ENCODE measurements at regions not wholly inside any gene's neighbourhood (a gene's known extent, or its start where the extent isn't known, plus 50 kb on each side); places are given as distances from the start of the nearest gene placed in this dataset.
"Not testable (repeated sequence)": the region's sequence is repeated elsewhere in the genome, so short reads cannot be mapped to it uniquely, and the experiment has no call there.

GRCh38 chr7:92973293-92973731, 136.9 kb upstream of the CDK6 start:
- DNase-seq (ENCODE audit: low spot score) = no peak

DNA sequence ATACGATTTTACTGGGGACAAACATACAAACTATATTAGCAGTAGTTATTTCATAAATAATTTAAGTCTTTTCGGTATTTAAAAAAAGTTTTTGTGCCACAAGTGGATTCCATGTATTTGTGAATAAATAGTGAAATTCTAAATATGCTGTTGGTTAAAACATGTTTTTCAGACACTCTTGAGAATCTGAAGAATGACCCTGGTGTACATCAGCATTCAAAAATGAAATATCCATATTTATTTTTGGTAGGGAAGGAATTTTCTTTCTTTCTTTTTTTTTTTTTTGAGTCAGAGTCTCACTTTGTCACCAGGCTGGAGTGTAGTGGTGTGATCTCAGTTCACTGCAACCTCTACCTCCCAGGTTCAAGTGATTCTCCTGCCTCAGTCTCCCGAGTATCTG, 136.1 kb upstream of the CDK6 start:
- DNase-seq (ENCODE audit: low spot score) = no peak

- no peak for DNase-seq (ENCODE audit: low spot score)
Measured at GRCh38 chr7:92969061-92969460, 132.7 kb upstream of the CDK6 start.

DNA sequence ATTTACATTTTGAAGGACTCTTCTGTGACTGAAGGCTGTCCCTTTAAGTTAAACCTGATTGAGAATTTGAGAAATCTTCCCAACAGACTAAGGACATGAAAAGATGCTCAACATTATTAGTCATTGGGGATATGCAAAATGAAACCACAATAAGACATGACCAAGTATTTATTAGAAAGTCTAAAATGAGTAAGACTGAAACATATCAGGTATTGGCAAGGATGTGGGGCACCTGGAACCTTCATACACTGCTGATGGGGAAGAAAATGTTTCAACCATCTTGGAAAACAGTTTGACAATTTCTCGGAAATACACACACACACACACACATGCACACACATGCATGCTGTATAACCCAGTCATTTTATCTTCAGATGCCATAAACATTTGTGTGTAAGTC, 132.1 kb upstream of the CDK6 start:
- no peak for DNase-seq (ENCODE audit: low spot score)

GRCh38 chr7:92967238-92967637, 130.9 kb upstream of the CDK6 start:
- DNase-seq (ENCODE audit: low spot score) = no peak

- no peak for DNase-seq (ENCODE audit: low spot score)
Measured at GRCh38 chr7:92964141-92964540, 127.8 kb upstream of the CDK6 start.

DNA sequence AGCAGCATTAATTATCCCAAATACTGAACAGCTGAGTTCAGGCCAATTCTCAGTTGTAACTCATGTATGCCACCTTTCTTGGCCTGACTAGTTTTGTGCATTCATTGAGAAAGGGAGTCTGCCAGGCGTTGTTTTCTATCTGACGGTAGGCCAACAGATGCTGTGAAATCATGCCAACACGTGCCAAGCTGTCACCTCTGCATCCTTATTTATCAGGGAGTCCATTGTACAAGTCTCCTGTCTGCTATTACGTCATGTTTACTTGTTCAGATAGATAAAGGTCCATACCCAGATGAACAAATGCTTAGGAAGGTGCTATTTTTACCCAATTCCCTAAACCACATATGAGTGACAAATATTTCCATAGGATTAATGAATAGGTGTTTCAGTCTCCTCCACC, 127.2 kb upstream of the CDK6 start:
- DNase-seq (ENCODE audit: low spot score) = no peak

GRCh38 chr7:92961961-92962360, 125.6 kb upstream of the CDK6 start:
- no peak for DNase-seq (ENCODE audit: low spot score)

DNA sequence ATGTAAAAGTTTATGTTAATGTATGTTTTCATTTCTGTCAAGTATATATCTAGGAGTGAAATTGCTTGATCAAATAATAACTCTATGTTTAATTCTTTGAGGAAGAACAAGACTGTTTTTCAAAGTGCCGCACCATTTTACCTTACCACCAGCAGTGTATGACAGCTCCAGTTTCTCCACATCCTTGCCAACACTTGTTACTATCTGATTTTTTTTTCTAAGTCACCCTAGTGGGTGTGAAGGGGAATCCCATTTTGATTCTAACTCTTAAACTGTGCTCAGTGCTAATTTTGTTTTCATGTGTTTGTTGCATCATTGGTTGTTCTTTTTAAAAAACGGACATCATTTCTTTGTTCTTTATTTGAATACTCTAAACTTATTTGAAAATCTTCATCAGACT, 120.2 kb upstream of the CDK6 start:
- no peak for DNase-seq (ENCODE audit: low spot score)

DNA sequence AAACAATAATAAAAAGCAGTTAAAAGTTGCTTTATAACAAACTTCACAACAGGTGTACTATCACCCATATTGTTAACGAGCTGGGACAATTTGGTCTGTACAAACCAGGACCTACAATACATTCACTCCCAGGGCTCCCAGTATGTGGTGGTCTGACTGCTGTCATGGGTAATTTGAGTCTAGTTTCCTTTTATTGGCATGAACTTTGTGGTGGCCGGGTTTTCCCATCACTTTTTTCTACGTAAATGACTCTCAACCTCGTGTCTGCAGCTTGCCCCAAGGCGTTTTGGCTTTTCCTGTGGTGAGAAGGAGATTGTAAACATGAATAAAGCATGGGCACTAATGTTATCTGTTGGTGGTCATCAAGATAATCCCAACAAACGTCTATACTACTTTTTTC, 118.7 kb upstream of the CDK6 start:
- DNase-seq (ENCODE audit: low spot score) = no peak

DNA sequence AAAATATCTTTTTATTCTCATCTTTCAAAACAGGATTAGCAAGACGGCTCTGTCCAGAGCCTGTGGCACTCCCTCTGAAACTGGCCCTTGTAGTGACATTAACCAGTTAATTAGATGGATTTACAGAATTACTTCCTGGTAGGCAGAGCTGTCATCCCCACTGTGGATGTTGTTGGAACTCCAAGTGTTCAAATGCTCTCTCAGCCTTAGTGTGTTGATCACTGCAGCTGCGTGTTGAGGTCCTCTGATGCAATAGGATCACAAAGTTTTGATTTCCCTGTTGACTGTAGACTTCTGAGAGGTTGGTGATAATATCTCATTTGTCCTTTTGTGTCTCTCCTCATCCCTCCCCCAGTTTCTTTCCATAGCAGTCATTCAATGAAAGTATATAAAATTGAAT, 117.3 kb upstream of the CDK6 start:
- no peak for DNase-seq (ENCODE audit: low spot score)

GRCh38 chr7:92949748-92950147, 113.4 kb upstream of the CDK6 start:
- DNase-seq (ENCODE audit: low spot score) = no peak

DNA sequence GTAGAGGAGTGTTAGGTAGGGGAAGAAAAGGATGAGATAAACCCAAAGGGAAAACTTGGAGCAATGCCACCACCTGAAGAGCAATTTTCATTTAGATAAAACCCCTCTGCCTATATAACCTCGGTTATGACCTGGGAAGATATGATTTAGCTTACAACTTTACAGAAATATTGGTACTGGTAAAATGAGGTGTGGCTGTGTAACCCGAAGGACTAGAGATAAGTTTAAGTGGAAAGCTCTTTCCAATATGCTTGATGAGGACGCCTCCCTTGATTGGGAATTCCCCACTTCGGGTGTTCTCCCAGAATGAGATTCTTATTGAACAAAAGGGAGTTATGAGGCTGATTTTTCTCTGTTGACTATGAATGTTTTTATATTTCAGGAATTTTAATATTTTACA, 109.5 kb upstream of the CDK6 start:
- no peak for DNase-seq (ENCODE audit: low spot score)

GRCh38 chr7:92944633-92945032, 108.3 kb upstream of the CDK6 start:
- DNase-seq (ENCODE audit: low spot score) = no peak

DNA sequence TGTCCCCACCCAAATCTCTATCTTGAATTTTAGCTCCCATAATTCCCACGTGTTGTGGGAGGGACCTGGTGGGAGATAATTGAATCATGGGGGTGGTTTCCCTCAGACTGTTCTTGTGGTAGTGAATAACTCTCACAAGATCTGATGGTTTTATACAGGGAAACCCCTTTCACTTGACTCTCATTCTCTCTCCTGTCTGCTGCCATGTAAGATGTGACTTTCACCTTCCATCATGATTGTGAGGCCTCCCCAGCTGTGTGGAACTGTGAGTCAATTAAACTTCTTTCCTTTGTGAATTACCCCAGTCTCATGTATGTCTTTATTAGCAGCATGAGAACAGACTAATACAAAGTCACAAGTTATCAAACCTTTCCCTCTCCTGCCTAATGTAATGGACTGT, 106.3 kb upstream of the CDK6 start:
- not testable (repeated sequence) for DNase-seq (ENCODE audit: low spot score)

DNA sequence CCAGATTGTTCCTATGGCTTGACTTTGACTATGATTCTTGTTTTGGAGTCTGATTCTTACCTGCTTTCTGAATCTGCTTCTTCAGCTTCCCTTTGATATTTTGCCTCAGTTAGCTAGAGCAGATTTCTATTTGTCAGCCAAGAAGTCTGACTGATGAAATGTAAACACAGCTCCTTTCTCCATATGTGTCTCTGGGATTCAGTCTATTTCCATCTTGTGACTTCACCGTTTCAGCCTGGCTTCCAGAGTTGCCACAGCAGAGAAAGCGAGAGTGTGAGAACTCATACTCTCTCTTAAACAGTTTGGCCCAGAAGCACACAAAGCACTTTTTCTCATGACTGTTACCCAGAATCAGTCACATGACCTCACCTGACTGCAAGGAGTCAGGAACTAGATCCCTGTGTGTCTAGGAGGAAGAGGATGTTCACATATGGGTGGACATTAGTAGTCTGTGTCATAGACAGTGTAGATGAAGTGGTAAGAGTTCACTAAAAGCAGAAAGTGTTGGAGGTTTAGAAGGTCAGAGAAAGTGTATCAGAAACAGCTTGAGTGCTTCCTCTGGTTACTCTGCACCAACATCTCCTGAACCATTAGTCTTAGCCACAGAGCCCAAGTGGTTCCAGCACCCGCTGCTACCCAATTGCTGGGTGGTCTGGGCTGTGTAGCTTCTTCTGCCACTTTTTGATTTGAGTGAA, 103.4 kb upstream of the CDK6 start:
- no peak for DNase-seq (ENCODE audit: low spot score)

- DNase-seq (ENCODE audit: low spot score) = no peak
Measured at GRCh38 chr7:92934096-92934495, 97.7 kb upstream of the CDK6 start.

DNA sequence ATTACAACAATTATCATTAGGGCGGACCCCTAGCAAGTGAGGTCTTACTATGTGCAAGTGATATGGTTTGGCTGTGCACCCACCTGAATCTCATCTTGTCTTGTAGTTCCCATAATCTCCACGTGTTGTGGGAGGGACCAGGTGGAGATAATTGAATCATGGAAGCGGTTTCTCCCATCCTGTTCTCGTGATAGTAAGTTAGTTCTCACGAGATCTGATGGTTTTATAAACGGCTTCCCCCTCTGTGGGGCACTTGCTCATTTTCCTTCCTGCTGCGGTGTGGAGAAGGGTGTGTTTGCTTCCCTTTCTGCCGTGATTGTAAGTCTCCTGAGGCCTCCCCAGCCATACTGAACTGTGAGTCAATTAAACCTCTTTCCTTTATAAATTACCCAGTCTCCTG, 96.1 kb upstream of the CDK6 start:
- no peak for DNase-seq (ENCODE audit: low spot score)

- no peak for DNase-seq (ENCODE audit: low spot score)
Measured at GRCh38 chr7:92930404-92930803, 94.0 kb upstream of the CDK6 start.

- DNase-seq (ENCODE audit: low spot score) = no peak
Measured at GRCh38 chr7:92926697-92927044, 90.3 kb upstream of the CDK6 start.

- no peak for DNase-seq (ENCODE audit: low spot score)
Measured at GRCh38 chr7:92925876-92926696, 89.7 kb upstream of the CDK6 start.

DNA sequence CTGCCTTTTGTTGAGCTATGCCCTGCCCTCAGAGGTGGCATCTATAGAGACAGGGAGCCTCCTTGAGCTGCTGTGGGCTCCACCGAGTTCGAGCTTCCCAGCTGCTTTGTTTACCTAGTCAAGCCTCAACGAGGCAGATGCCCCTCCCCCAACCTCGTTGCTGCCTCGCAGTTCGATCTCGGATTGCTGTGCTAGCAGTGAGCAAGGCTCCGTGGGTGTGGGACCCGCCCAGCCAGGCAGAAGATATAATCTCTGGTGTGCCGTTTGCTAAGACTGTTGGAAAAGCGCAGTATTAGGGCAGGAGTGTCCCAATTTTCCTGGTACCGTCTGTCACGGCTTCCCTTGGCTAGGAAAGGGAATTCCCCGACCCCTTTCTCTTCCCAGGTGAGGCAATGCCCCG, 88.4 kb upstream of the CDK6 start:
- no peak for DNase-seq (ENCODE audit: low spot score)

DNA sequence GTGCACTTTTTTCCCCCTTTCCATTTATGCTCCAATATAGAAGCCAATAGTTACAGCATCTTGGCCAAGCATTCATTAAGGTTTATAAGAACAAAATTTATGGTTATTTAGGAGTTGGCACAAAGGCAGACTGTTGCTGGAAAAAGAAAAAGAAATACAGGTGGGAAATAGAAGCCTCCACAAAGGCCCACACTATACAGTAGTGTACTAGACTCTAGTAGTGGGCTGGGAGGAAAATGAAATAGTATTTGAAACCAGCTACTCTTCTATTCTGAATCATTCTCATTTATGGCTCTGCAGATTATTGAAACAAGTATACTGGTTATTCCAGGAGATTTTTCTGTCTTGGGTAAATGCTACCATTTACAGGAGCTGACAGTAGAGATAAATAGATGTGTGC, 80.9 kb upstream of the CDK6 start:
- no peak for DNase-seq (ENCODE audit: low spot score)

DNA sequence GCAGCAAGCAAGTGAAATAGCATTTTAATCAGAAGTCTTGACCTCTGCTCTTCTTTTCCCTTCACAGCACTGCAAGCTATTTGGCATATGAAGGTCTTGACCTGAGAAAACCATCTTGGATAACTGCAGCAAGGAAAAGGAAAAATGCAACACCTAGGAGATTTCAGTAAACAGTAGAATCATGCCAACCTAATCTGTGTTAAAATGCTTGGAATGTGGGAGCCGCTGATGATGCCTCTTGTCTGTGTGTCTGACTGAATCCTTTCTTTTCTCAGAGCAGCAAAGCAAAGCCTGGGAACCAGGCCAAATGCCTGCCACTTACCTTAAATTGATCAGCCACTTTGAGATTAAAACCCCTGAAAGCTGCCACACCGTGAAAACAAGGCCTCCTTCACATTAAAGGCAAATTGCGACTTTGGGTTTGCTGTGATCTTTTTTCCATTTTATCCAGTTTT, 80.4 kb upstream of the CDK6 start:
- DNase-seq (ENCODE audit: low spot score) = no peak

All from globus pallidus (tissue), 1 donor.